Fibroblast of lung (primary cell): ENCODE measurements at regions not wholly inside any gene's neighbourhood (a gene's known extent, or its start where the extent isn't known, plus 50 kb on each side); places are given as distances from the start of the nearest gene placed in this dataset.

Experiments
- DNase-seq, 2 donors: peaks; one replicate each; pipeline versions ENCODE4 v3.0.0 to v3.0.0-alpha.2; 2010; ENCODE audit warnings: low read depth in 2 of 2
- H2AFZ ChIP-seq: 2 replicates; pipeline ENCODE4 v1.5.1; 2012; ENCODE audit warnings: low read length, control low read depth, inconsistent platforms
- H3K27ac ChIP-seq: 2 replicates; pipeline ENCODE4 v1.5.1; 2011; ENCODE audit warnings: low read length, control low read depth; ENCODE audit not compliant: insufficient read depth
- H3K27me3 ChIP-seq: 2 replicates; pipeline ENCODE4 v1.5.1; 2011; ENCODE audit warnings: mild to moderate bottlenecking, low read length; ENCODE audit not compliant: control insufficient read depth, insufficient read depth
- H3K36me3 ChIP-seq: 2 replicates; pipeline ENCODE4 v1.5.1; 2011; ENCODE audit warnings: low read length; ENCODE audit not compliant: control insufficient read depth, insufficient read depth
- H3K4me1 ChIP-seq: 2 replicates; pipeline ENCODE4 v1.5.1; 2011; ENCODE audit warnings: low read length; ENCODE audit not compliant: control insufficient read depth, insufficient read depth; ENCODE audit errors: extremely low read depth
- H3K4me2 ChIP-seq: 2 replicates; pipeline ENCODE4 v1.5.1; 2011; ENCODE audit warnings: low read length, control low read depth; ENCODE audit not compliant: insufficient read depth; ENCODE audit errors: extremely low read depth
- H3K4me3 ChIP-seq, 4 experiments: fragments of 200-600 bp in 1 of 4; sonication (generic) in 1 of 4; replicated peaks in 1 of 4; 2 replicates each; pipeline ENCODE4 v1.5.1; 2011 to 2016; ENCODE audit warnings: low read length in 4 of 4, low read depth in 3 of 4, mild to moderate bottlenecking in 3 of 4, control low read depth in 2 of 4, inconsistent platforms in 1 of 4, mixed read lengths in 1 of 4; ENCODE audit not compliant: insufficient read depth in 1 of 4; ENCODE audit errors: control extremely low read depth in 1 of 4
- H3K79me2 ChIP-seq: 2 replicates; pipeline ENCODE4 v1.5.1; 2012; ENCODE audit warnings: mild to moderate bottlenecking, low read length, inconsistent platforms; ENCODE audit not compliant: control insufficient read depth, insufficient read depth
- H3K9ac ChIP-seq: 2 replicates; pipeline ENCODE4 v1.5.1; 2011; ENCODE audit warnings: mild to moderate bottlenecking, low read length, control low read depth; ENCODE audit not compliant: insufficient read depth
- H3K9me3 ChIP-seq: 2 replicates; pipeline ENCODE4 v1.5.1; 2012; ENCODE audit warnings: low read depth, low read length; ENCODE audit not compliant: control insufficient read depth, insufficient read depth
- H4K20me1 ChIP-seq: 2 replicates; pipeline ENCODE4 v1.5.1; 2011; ENCODE audit warnings: low read length; ENCODE audit not compliant: control insufficient read depth, insufficient read depth; ENCODE audit errors: extremely low read depth
- CTCF ChIP-seq, 2 donors: IDR thresholded peaks in 1 of 2; conservative IDR thresholded peaks in 1 of 2; 1 replicate in 1 of 2; 2 replicates in 1 of 2; pipeline ENCODE4 v1.5.1; 2011 to 2012; ENCODE audit warnings: low read length in 2 of 2, control low read depth in 1 of 2, inconsistent platforms in 1 of 2, low read depth in 1 of 2, mild to moderate bottlenecking in 1 of 2
- EZH2 ChIP-seq: IDR thresholded peaks from 2 replicates; pipeline ENCODE4 v1.5.1; 2012; ENCODE audit warnings: low read length, control low read depth, mild to moderate bottlenecking; ENCODE audit errors: missing control alignments

DNA sequence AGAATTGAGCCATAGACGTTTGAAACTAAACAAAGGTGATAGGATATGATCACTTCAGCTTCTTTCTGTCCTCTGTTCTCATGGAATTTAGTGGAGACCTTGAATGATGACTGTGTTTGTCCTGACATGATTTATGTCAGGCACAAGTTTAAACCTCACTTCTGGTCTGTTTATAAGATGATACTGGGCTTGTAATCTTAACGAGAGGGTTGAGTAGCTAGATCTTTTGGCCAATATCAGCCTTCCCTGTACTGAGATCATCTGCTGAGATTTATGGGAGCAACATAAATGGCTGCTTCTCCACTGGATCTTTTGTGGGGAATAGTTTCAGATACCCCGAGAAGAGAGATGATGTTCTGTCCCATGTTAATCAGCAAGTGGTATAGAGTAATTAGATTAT is 121.8 kb upstream of the OBI1 start:
- Histone ChIP-seq H3K79me2 (no peaks in the 10 kb centered on the region), H4K20me1 (no peaks in the 10 kb centered on the region), H3K27ac (no peak overlapping the region), H3K27me3 (no peaks in the 10 kb centered on the region), H3K36me3 (no peaks in the 10 kb centered on the region), H3K9ac (no peak overlapping the region), H3K4me3 (no peak overlapping the region), H3K9me3 (no peaks in the 10 kb centered on the region), H2AFZ (no peak overlapping the region), H3K4me2 (no peak overlapping the region), H3K4me1 (no peaks in the 10 kb centered on the region)
- no peak for DNase-seq
- no peak for TF ChIP-seq CTCF (conservative IDR thresholded peaks at IDR 0.05 in 1 of 2, IDR thresholded peaks at IDR 0.05 in 1 of 2; ENCODE audit: low read depth in 1 of 2, low read length in 2 of 2)
- TF ChIP-seq EZH2: no peak

DNA sequence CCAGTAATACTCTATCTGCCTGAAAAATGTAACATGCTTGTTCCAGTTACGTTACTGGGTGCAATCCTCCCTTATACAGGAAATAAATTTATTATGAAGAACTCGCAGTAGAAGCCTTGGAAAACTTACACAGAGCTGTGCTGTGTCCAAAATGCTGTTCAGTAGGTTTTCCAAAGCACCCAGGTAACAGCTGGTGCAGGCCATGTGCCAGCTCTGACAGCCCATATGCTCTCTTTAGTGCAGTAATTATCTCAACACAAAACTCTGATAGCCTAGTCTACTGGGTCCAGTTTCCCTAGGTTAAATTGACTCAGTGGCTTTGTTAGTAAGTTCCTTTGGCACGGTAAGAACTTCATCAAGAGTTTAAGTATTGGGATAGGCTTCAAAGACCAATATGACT is 120.7 kb upstream of the OBI1 start:
- Histone ChIP-seq H3K27ac (no peak overlapping the region), H3K36me3 (no peaks in the 10 kb centered on the region), H3K4me3 (no peak overlapping the region), H3K27me3 (no peaks in the 10 kb centered on the region), H3K9me3 (no peaks in the 10 kb centered on the region), H3K79me2 (no peaks in the 10 kb centered on the region), H3K4me2 (no peak overlapping the region), H3K9ac (no peak overlapping the region), H4K20me1 (no peaks in the 10 kb centered on the region), H3K4me1 (no peaks in the 10 kb centered on the region), H2AFZ (no peak overlapping the region)
- no peak for DNase-seq
- TF ChIP-seq EZH2: no peak

DNA sequence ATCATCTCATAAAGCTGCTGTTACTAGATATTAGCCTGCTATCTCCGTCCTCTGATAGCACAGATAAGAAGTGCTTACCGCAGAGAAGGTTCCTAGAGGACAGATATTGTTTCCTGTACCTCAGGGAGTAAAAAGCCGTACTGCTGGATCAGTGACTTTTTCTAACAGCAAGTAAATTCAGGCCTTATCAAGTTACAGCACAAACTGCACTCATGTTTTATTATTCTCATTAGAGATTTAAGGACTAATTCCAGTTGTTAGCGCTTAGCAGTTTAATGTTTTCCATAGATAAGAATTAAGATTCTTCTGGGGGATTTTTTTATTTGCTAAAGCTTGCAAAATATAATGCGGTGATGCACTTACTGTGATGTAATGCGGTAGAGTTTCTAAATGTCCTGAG is 119.0 kb upstream of the OBI1 start:
- no peak for DNase-seq
- H3K4me2 ChIP-seq: no peak overlapping the region
- H3K36me3 ChIP-seq: no peaks in the 10 kb centered on the region
- no peaks in the 10 kb centered on the region for H3K4me1 ChIP-seq
- no peak for TF ChIP-seq EZH2
- no peak for TF ChIP-seq CTCF (conservative IDR thresholded peaks at IDR 0.05 in 1 of 2, IDR thresholded peaks at IDR 0.05 in 1 of 2; ENCODE audit: low read depth in 1 of 2, low read length in 2 of 2)
- H3K27me3 ChIP-seq: no peaks in the 10 kb centered on the region
- H3K79me2 ChIP-seq: no peaks in the 10 kb centered on the region
- no peaks in the 10 kb centered on the region for H3K9me3 ChIP-seq
- H3K27ac ChIP-seq: no peak overlapping the region
- H3K9ac ChIP-seq: no peak overlapping the region
- no peak overlapping the region for H2AFZ ChIP-seq
- no peak overlapping the region for H3K4me3 ChIP-seq
- no peaks in the 10 kb centered on the region for H4K20me1 ChIP-seq

GRCh38 chr13:78777396-78777795 is 118.4 kb upstream of the OBI1 start:
- H3K27me3 ChIP-seq: no peaks in the 10 kb centered on the region
- no peak overlapping the region for H2AFZ ChIP-seq
- TF ChIP-seq EZH2: no peak
- TF ChIP-seq CTCF (conservative IDR thresholded peaks at IDR 0.05 in 1 of 2, IDR thresholded peaks at IDR 0.05 in 1 of 2; ENCODE audit: low read depth in 1 of 2, low read length in 2 of 2): no peak
- H3K9me3 ChIP-seq: no peaks in the 10 kb centered on the region
- no peak overlapping the region for H3K27ac ChIP-seq
- H3K4me3 ChIP-seq: no peak overlapping the region
- H3K79me2 ChIP-seq: no peaks in the 10 kb centered on the region
- no peaks in the 10 kb centered on the region for H3K4me1 ChIP-seq
- no peak for DNase-seq
- no peak overlapping the region for H3K9ac ChIP-seq
- H4K20me1 ChIP-seq: no peaks in the 10 kb centered on the region
- no peak overlapping the region for H3K4me2 ChIP-seq
- no peaks in the 10 kb centered on the region for H3K36me3 ChIP-seq
